K562 (cell line): ENCODE measurements at regions not wholly inside any gene's neighbourhood (a gene's known extent, or its start where the extent isn't known, plus 50 kb on each side); places are given as distances from the start of the nearest gene placed in this dataset.

Experiments used
- CREB5 ChIP-seq: fragments of 250-450 bp; sonication (Bioruptor Pico); IDR thresholded peaks from 2 replicates; pipeline ENCODE4 v1.5.0; 2020; ENCODE audit warnings: mild to moderate bottlenecking
- EZH2 ChIP-seq: IDR thresholded peaks from 2 replicates; pipeline ENCODE4 v1.6.1; 2012; ENCODE audit warnings: low read depth, mild to moderate bottlenecking, inconsistent platforms, low read length, borderline replicate concordance
- FOSL1 ChIP-seq: fragments of 200-800 bp; sonication (Bioruptor generic); conservative IDR thresholded peaks from 2 replicates; pipeline ENCODE4 v1.6.1; 2016; ENCODE audit warnings: missing genetic modification characterization, missing compliant biosample characterization
- KAT7 ChIP-seq: sonication (generic); formaldehyde crosslinking; IDR thresholded peaks from 2 replicates; pipeline ENCODE4 v1.8.0; 2022; ENCODE audit warnings: missing genetic modification reagents, mild to moderate bottlenecking, borderline replicate concordance
- NR2F6 ChIP-seq: fragments of 450-650 bp; formaldehyde crosslinking; IDR thresholded peaks from 2 replicates; pipeline ENCODE4 v1.4.0; 2020; ENCODE audit warnings: mild to moderate bottlenecking
- PCBP2 ChIP-seq: fragments of 200-400 bp; formaldehyde crosslinking; IDR thresholded peaks from 2 replicates; pipeline ENCODE4 v1.6.1; 2018; ENCODE audit warnings: low read length, low read depth, mild to moderate bottlenecking, moderate library complexity; ENCODE audit not compliant: poor library complexity, severe bottlenecking
- POLR2A ChIP-seq: fragments of 450-650 bp; conservative IDR thresholded peaks from 2 replicates; pipeline ENCODE4 v1.6.1; 2016
- SMC3 ChIP-seq: conservative IDR thresholded peaks from 2 replicates; pipeline ENCODE4 v1.6.1; 2011; ENCODE audit warnings: low read depth, low read length, improper control_type of control experiment; ENCODE audit not compliant: insufficient read depth
- TEAD2 ChIP-seq: fragments of 450-650 bp; IDR thresholded peaks from 2 replicates; pipeline ENCODE4 v1.6.1; 2016; ENCODE audit warnings: missing genetic modification characterization, control low read depth, missing compliant biosample characterization
- TF ChIP-seq, protein P1 (sequence below): sonication (generic); formaldehyde crosslinking; IDR thresholded peaks from 2 replicates; pipeline ENCODE4 v1.5.0; 2020; ENCODE audit warnings: missing genetic modification reagents

GRCh38 chr2:180655393-180655792, 325.0 kb upstream of the UBE2E3 start:
- TF ChIP-seq TEAD2 (tag) (no peak), KAT7 (CRISPR knock-in tag) (no peak), SMC3 (no peak), FOSL1 (tag) (no peak), PCBP2 (no peak), NR2F6 (CRISPR knock-in tag) (no peak), POLR2A (no peak), EZH2 (no peak), CREB5 (CRISPR knock-in tag) (no peak)
- TF ChIP-seq, protein P1, sequence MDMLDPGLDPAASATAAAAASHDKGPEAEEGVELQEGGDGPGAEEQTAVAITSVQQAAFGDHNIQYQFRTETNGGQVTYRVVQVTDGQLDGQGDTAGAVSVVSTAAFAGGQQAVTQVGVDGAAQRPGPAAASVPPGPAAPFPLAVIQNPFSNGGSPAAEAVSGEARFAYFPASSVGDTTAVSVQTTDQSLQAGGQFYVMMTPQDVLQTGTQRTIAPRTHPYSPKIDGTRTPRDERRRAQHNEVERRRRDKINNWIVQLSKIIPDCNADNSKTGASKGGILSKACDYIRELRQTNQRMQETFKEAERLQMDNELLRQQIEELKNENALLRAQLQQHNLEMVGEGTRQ: no peak
